ENCODE measurements at regions not wholly inside any gene's neighbourhood (a gene's known extent, or its start where the extent isn't known, plus 50 kb on each side); places are given as distances from the start of the nearest gene placed in this dataset.

- Histone ChIP-seq H3K9me3 (no peaks in the 10 kb centered on the region), H3K27ac (no peak overlapping the region), H3K4me1 (no peaks in the 10 kb centered on the region), H3K4me3 (no peak overlapping the region), H3K27me3 (no peaks in the 10 kb centered on the region), H3K36me3 (no peaks in the 10 kb centered on the region)
- intact Hi-C loops (cut with DNase I), result no loop called here
- DNase-seq (ENCODE audit: low spot score in 2 of 2), result no peak
- TF ChIP-seq, protein P1, sequence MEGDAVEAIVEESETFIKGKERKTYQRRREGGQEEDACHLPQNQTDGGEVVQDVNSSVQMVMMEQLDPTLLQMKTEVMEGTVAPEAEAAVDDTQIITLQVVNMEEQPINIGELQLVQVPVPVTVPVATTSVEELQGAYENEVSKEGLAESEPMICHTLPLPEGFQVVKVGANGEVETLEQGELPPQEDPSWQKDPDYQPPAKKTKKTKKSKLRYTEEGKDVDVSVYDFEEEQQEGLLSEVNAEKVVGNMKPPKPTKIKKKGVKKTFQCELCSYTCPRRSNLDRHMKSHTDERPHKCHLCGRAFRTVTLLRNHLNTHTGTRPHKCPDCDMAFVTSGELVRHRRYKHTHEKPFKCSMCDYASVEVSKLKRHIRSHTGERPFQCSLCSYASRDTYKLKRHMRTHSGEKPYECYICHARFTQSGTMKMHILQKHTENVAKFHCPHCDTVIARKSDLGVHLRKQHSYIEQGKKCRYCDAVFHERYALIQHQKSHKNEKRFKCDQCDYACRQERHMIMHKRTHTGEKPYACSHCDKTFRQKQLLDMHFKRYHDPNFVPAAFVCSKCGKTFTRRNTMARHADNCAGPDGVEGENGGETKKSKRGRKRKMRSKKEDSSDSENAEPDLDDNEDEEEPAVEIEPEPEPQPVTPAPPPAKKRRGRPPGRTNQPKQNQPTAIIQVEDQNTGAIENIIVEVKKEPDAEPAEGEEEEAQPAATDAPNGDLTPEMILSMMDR (IDR thresholded peaks at IDR 0.05), result no peak
Measured at GRCh38 chr2:104582471-104582870, 271.4 kb upstream of the POU3F3 start.

- Histone ChIP-seq H3K36me3 (no peaks in the 10 kb centered on the region), H3K9me3 (no peaks in the 10 kb centered on the region), H3K27ac (no peak overlapping the region), H3K4me3 (no peak overlapping the region), H3K27me3 (no peaks in the 10 kb centered on the region), H3K4me1 (no peaks in the 10 kb centered on the region)
- intact Hi-C loops (cut with DNase I), result no loop called here
- DNase-seq (ENCODE audit: low spot score in 2 of 2), result no peak
- TF ChIP-seq, protein P1 (IDR thresholded peaks at IDR 0.05), result no peak
Measured at GRCh38 chr2:104583811-104584210, 270.1 kb upstream of the POU3F3 start.

GRCh38 chr2:104584393-104584792, 269.5 kb upstream of the POU3F3 start:
- H3K36me3 ChIP-seq, result no peaks in the 10 kb centered on the region
- no peak for DNase-seq (ENCODE audit: low spot score in 2 of 2)
- no peaks in the 10 kb centered on the region for H3K9me3 ChIP-seq
- TF ChIP-seq, protein P1 (IDR thresholded peaks at IDR 0.05), result no peak
- intact Hi-C loops (cut with DNase I), result no loop called here
- no peak overlapping the region for H3K27ac ChIP-seq
- no peak overlapping the region for H3K4me3 ChIP-seq
- no peaks in the 10 kb centered on the region for H3K27me3 ChIP-seq
- H3K4me1 ChIP-seq, result no peaks in the 10 kb centered on the region

- Histone ChIP-seq H3K27ac (no peak overlapping the region), H3K4me1 (no peaks in the 10 kb centered on the region), H3K27me3 (no peaks in the 10 kb centered on the region), H3K9me3 (peaks cover 0 to 13% of the 10 kb centered on the region in 2 donors), H3K4me3 (no peak overlapping the region), H3K36me3 (no peaks in the 10 kb centered on the region)
- no peak for DNase-seq (ENCODE audit: low spot score in 2 of 2)
- intact Hi-C loops (cut with DNase I), result no loop called here
- TF ChIP-seq, protein P1 (IDR thresholded peaks at IDR 0.05), result no peak
Measured at GRCh38 chr2:104595576-104595975, 258.3 kb upstream of the POU3F3 start.

GRCh38 chr2:104597942-104598341, 256.0 kb upstream of the POU3F3 start:
- intact Hi-C loops (cut with DNase I), result no loop called here
- H3K27me3 ChIP-seq, result no peaks in the 10 kb centered on the region
- no peak overlapping the region for H3K4me3 ChIP-seq
- H3K36me3 ChIP-seq, result no peaks in the 10 kb centered on the region
- peaks cover 0 to 3% of the 10 kb centered on the region in 2 donors for H3K9me3 ChIP-seq
- no peaks in the 10 kb centered on the region for H3K4me1 ChIP-seq
- no peak for DNase-seq (ENCODE audit: low spot score in 2 of 2)
- no peak overlapping the region for H3K27ac ChIP-seq
- TF ChIP-seq, protein P1 (IDR thresholded peaks at IDR 0.05), result no peak

- intact Hi-C loops (cut with DNase I), result no loop called here
- H3K4me1 ChIP-seq, result no peaks in the 10 kb centered on the region
- H3K4me3 ChIP-seq, result no peak overlapping the region
- DNase-seq (ENCODE audit: low spot score in 2 of 2), result no peak
- H3K36me3 ChIP-seq, result no peaks in the 10 kb centered on the region
- no peak overlapping the region for H3K27ac ChIP-seq
- H3K27me3 ChIP-seq, result no peaks in the 10 kb centered on the region
- TF ChIP-seq, protein P1 (IDR thresholded peaks at IDR 0.05), result no peak
- H3K9me3 ChIP-seq, result peaks cover 0 to 3% of the 10 kb centered on the region in 2 donors
Measured at GRCh38 chr2:104598636-104599035, 255.3 kb upstream of the POU3F3 start.

Measured in ascending aorta (tissue), 2 donors.